IMR-90 (cell line): ENCODE measurements at regions not wholly inside any gene's neighbourhood (a gene's known extent, or its start where the extent isn't known, plus 50 kb on each side); places are given as distances from the start of the nearest gene placed in this dataset.

Source experiments
- ATAC-seq: fragments of 200-7000 bp; cut with Tn5 transposase; 2 replicates; pipeline ENCODE4 v1.9.1; 2020; ENCODE audit warnings: low read depth, mild to moderate bottlenecking, moderate library complexity
- BruUV-seq: library from RNA; stranded (reverse); fragments of 400-500 nt; replicated peaks from 2 replicates; lab custom pipeline; 2021; lab: Mats Ljungman, UMichigan
- CTCF ChIA-PET: fragments of 300-600 bp; formaldehyde crosslinking; extraction: SDS; loops from one replicate; lab custom pipeline; 2021; ENCODE audit warnings: antibody characterized with exemption; lab: Yijun Ruan, JAX
- POLR2A ChIA-PET: fragments of 300-600 bp; sonication (Branson Sonifier 250); formaldehyde crosslinking; loops from one replicate; lab custom pipeline; 2022; ENCODE audit warnings: antibody characterized with exemption; ENCODE audit not compliant: unreplicated experiment; lab: Charles Lee
- DNase-seq: peaks from one replicate; pipeline ENCODE4 v3.0.0; 2013
- H2AFZ ChIP-seq: replicated peaks from 2 replicates; pipeline ENCODE3; 2013; ENCODE audit warnings: low read length, mild to moderate bottlenecking; ENCODE audit not compliant: poor library complexity
- H2AK5ac ChIP-seq: 2 replicates; pipeline ENCODE4 v1.6.1; 2013; ENCODE audit warnings: low read depth, low read length, inconsistent platforms
- H2AK9ac ChIP-seq: replicated peaks from 2 replicates; pipeline ENCODE3; 2013; ENCODE audit warnings: mild to moderate bottlenecking, low read depth, low read length, moderate library complexity; ENCODE audit not compliant: poor library complexity
- H2BK120ac ChIP-seq: 2 replicates; pipeline ENCODE4 v1.6.1; 2013; ENCODE audit warnings: low read depth, low read length, inconsistent platforms
- H2BK15ac ChIP-seq: 3 replicates; pipeline ENCODE4 v1.6.1; 2013; ENCODE audit warnings: low read depth, low read length, inconsistent platforms
- H2BK20ac ChIP-seq: 2 replicates; pipeline ENCODE4 v1.6.1; 2013; ENCODE audit warnings: low read depth, mild to moderate bottlenecking, inconsistent platforms, low read length, moderate library complexity
- H2BK5ac ChIP-seq: 2 replicates; pipeline ENCODE4 v1.6.1; 2013; ENCODE audit warnings: mild to moderate bottlenecking, low read depth, low read length, inconsistent platforms; ENCODE audit not compliant: poor library complexity, severe bottlenecking
- H3K14ac ChIP-seq: replicated peaks from 2 replicates; pipeline ENCODE4 v1.6.1; 2013; ENCODE audit warnings: low read depth, low read length, inconsistent platforms
- H3K18ac ChIP-seq: 2 replicates; pipeline ENCODE4 v1.6.1; 2013; ENCODE audit warnings: low read depth, low read length, control low read depth
- H3K23ac ChIP-seq: 2 replicates; pipeline ENCODE4 v1.6.1; 2013; ENCODE audit warnings: low read depth, low read length, inconsistent platforms
- H3K27ac ChIP-seq: 2 replicates; pipeline ENCODE4 v1.5.1; 2013; ENCODE audit warnings: mild to moderate bottlenecking, control low read depth, low read length; ENCODE audit not compliant: insufficient read depth
- H3K27me3 ChIP-seq: 2 replicates; pipeline ENCODE4 v1.6.1; 2013; ENCODE audit warnings: low read length; ENCODE audit not compliant: control insufficient read depth, insufficient read depth
- H3K36me3 ChIP-seq: 2 replicates; pipeline ENCODE4 v1.6.1; 2013; ENCODE audit warnings: low read length, mixed read lengths; ENCODE audit not compliant: control insufficient read depth, insufficient read depth
- H3K4ac ChIP-seq: 2 replicates; pipeline ENCODE4 v1.6.1; 2013; ENCODE audit warnings: low read depth, low read length, inconsistent platforms
- H3K4me1 ChIP-seq: 2 replicates; pipeline ENCODE4 v1.6.1; 2013; ENCODE audit warnings: low read length, mixed read lengths; ENCODE audit not compliant: control insufficient read depth, insufficient read depth
- H3K4me2 ChIP-seq: 2 replicates; pipeline ENCODE4 v1.6.1; 2013; ENCODE audit warnings: low read depth, mild to moderate bottlenecking, control low read depth, low read length, moderate library complexity
- H3K4me3 ChIP-seq: 2 replicates; pipeline ENCODE4 v1.5.1; 2013; ENCODE audit warnings: low read depth, mild to moderate bottlenecking, control low read depth, low read length, moderate library complexity; ENCODE audit not compliant: insufficient read depth
- H3K56ac ChIP-seq: 2 replicates; pipeline ENCODE4 v1.6.1; 2013; ENCODE audit warnings: low read length, inconsistent platforms; ENCODE audit not compliant: insufficient read depth; ENCODE audit errors: extremely low read depth
- H3K79me1 ChIP-seq, 2 experiments: 2 replicates each; pipeline ENCODE4 v1.6.1; 2013; ENCODE audit warnings: low read length in 2 of 2, inconsistent platforms in 1 of 2, low read depth in 1 of 2
- H3K9ac ChIP-seq: 2 replicates; pipeline ENCODE4 v1.6.1; 2013; ENCODE audit warnings: low read depth, low read length, control low read depth
- H3K9me1 ChIP-seq: 2 replicates; pipeline ENCODE4 v1.6.1; 2013; ENCODE audit warnings: low read length, inconsistent platforms; ENCODE audit not compliant: insufficient read depth
- H3K9me3 ChIP-seq: 2 replicates; pipeline ENCODE4 v1.6.1; 2013; ENCODE audit warnings: low read length; ENCODE audit not compliant: control insufficient read depth, insufficient read depth
- H4K20me1 ChIP-seq: 2 replicates; pipeline ENCODE4 v1.6.1; 2013; ENCODE audit warnings: low read length, inconsistent platforms; ENCODE audit not compliant: insufficient read depth
- H4K5ac ChIP-seq: 2 replicates; pipeline ENCODE4 v1.6.1; 2013; ENCODE audit warnings: mild to moderate bottlenecking, low read depth, low read length, control low read depth
- H4K8ac ChIP-seq, 2 experiments: 2 replicates each; pipeline ENCODE4 v1.6.1; 2013; ENCODE audit warnings: low read depth in 2 of 2, low read length in 2 of 2, control low read depth in 1 of 2, inconsistent platforms in 1 of 2
- H4K91ac ChIP-seq: 2 replicates; pipeline ENCODE4 v1.6.1; 2013; ENCODE audit warnings: low read depth, low read length, inconsistent platforms; ENCODE audit not compliant: insufficient read depth
- BHLHE40 ChIP-seq: fragments of 150-350 bp; IDR thresholded peaks from 2 replicates; pipeline ENCODE4 v1.6.1; 2016; ENCODE audit warnings: mild to moderate bottlenecking, low read depth, low read length
- CEBPB ChIP-seq: IDR thresholded peaks from 2 replicates; pipeline ENCODE4 v1.6.1; 2012; ENCODE audit warnings: low read depth, low read length, improper control_type of control experiment
- CHD1 ChIP-seq: IDR thresholded peaks from 2 replicates; pipeline ENCODE4 v1.6.1; 2012; ENCODE audit warnings: low read depth, low read length, improper control_type of control experiment
- FOS ChIP-seq: fragments of 150-350 bp; IDR thresholded peaks from 2 replicates; pipeline ENCODE4 v1.6.1; 2016; ENCODE audit warnings: low read depth, low read length
- MAFK ChIP-seq: IDR thresholded peaks from 2 replicates; pipeline ENCODE4 v1.6.1; 2012; ENCODE audit warnings: low read depth, low read length, improper control_type of control experiment
- MAZ ChIP-seq: IDR thresholded peaks from 2 replicates; pipeline ENCODE4 v1.6.1; 2012; ENCODE audit warnings: low read depth, mild to moderate bottlenecking, low read length, improper control_type of control experiment, moderate library complexity, borderline replicate concordance
- MXI1 ChIP-seq: IDR thresholded peaks from 2 replicates; pipeline ENCODE4 v1.6.1; 2012; ENCODE audit warnings: low read depth, mild to moderate bottlenecking, low read length, moderate library complexity, borderline replicate concordance
- POLR2A ChIP-seq: IDR thresholded peaks from 2 replicates; pipeline ENCODE4 v1.6.1; 2012; ENCODE audit warnings: mild to moderate bottlenecking, low read depth, low read length
- RAD21 ChIP-seq: IDR thresholded peaks from 2 replicates; pipeline ENCODE4 v1.6.1; 2012; ENCODE audit warnings: low read length, improper control_type of control experiment
- RCOR1 ChIP-seq: IDR thresholded peaks from 2 replicates; pipeline ENCODE4 v1.6.1; 2012; ENCODE audit warnings: mild to moderate bottlenecking, low read length, improper control_type of control experiment; ENCODE audit not compliant: insufficient replicate concordance
- RFX5 ChIP-seq: IDR thresholded peaks from 2 replicates; pipeline ENCODE4 v1.8.0; 2012; ENCODE audit warnings: low read depth, mild to moderate bottlenecking, low read length, moderate library complexity
- SMC3 ChIP-seq: fragments of 150-350 bp; IDR thresholded peaks from 2 replicates; pipeline ENCODE4 v1.6.1; 2016; ENCODE audit warnings: low read depth, mild to moderate bottlenecking, antibody characterized with exemption, low read length, moderate library complexity
- WGBS, 2 experiments: methylation state at CpG; one replicate each; pipeline versions ENCODE4 v1.1.5 to v1.1.7; 2013; ENCODE audit warnings: missing lambda C conversion rate in 2 of 2; ENCODE audit not compliant: insufficient read length in 1 of 2; ENCODE audit errors: extremely low coverage in 2 of 2; 5-methylcytosine and 5-hydroxymethylcytosine counted together
- dilution Hi-C: fragments of 300-500 bp; cut with HindIII; formaldehyde crosslinking; loops from one replicate; pipeline ENCODE4 v1.14.3; 2018; ENCODE audit warnings: low sequenced_read_pairs; ENCODE audit not compliant: unreplicated experiment
- in situ Hi-C: fragments of 300-500 bp; cut with MboI; formaldehyde crosslinking; loops from 3 replicates; pipeline ENCODE4 v1.14.3; 2019; ENCODE audit warnings: low sequenced_read_pairs, inconsistent platforms, mixed read lengths
- intact Hi-C: fragments of 100-400 bp; cut with micrococcal nuclease; formaldehyde crosslinking; loops from 2 replicates; pipeline ENCODE4 v1.10.0; 2022
- TF ChIP-seq, protein P1 (sequence below): fragments of 150-350 bp; IDR thresholded peaks from 2 replicates; pipeline ENCODE4 v1.6.1; 2016; ENCODE audit warnings: low read depth, mild to moderate bottlenecking, low read length, moderate library complexity, borderline replicate concordance
- TF ChIP-seq, protein P2 (sequence below): conservative IDR thresholded peaks from 2 replicates; pipeline ENCODE4 v1.5.1; 2012; ENCODE audit warnings: mild to moderate bottlenecking, low read depth, low read length, improper control_type of control experiment
- TF ChIP-seq, protein P3 (sequence below): fragments of 150-350 bp; IDR thresholded peaks from 2 replicates; pipeline ENCODE4 v1.6.1; 2017; ENCODE audit warnings: mild to moderate bottlenecking, antibody characterized with exemption, low read length, low read depth

DNA sequence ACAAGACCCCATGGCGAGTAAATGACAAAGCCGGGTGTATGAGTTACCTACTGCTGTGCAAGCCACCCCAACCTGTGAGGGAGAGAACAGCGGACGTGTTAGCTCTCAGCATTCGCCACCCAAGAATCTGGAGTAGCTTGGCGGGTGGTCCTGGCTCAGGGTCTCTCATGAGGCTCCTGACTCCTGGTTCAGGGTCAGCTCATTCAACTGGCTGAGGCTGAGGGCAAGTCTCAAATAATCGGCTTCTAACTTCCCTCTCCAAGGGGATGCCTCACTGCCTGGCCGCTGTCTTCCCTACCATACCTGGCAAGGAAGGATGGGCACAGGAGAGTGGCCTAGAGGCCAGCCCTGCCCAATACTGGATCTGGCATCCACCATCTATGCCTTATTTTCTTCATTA lies 94.2 kb downstream of the HTR5A start:
- no peaks in the 10 kb centered on the region for H3K36me3 ChIP-seq
- no peak overlapping the region for H3K4me3 ChIP-seq
- DNase-seq, result no peak
- intact Hi-C loops (no loop called here), dilution Hi-C loops (no loop called here), in situ Hi-C loops (no loop called here)
- no peak overlapping the region for H2AK5ac ChIP-seq
- ChIA-PET POLR2A (no interaction called here), CTCF (no interaction called here)
- no peaks in the 10 kb centered on the region for H4K20me1 ChIP-seq
- no peak overlapping the region for H3K23ac ChIP-seq
- H3K4me1 ChIP-seq, result no peaks in the 10 kb centered on the region
- no peaks in the 10 kb centered on the region for H3K9me1 ChIP-seq
- no peak overlapping the region for H4K8ac ChIP-seq
- H2BK20ac ChIP-seq, result no peak overlapping the region
- H3K9ac ChIP-seq, result no peak overlapping the region
- H2AFZ ChIP-seq, result no peak overlapping the region
- no peaks in the 10 kb centered on the region for H3K9me3 ChIP-seq
- 60% methylated on average over 1 of the region's 8 CpGs; no CpG with 5 or more reads in 1 of the 2 experiments for WGBS, 2 experiments
- no peak overlapping the region for H2BK15ac ChIP-seq
- H3K4me2 ChIP-seq, result no peak overlapping the region
- no peak overlapping the region for H3K4ac ChIP-seq
- no peak overlapping the region for H3K27ac ChIP-seq
- BruUV-seq, result no TSS peak
- no peak overlapping the region for H4K5ac ChIP-seq
- no peak overlapping the region for H3K14ac ChIP-seq
- no peak overlapping the region for H4K91ac ChIP-seq
- TF ChIP-seq CHD1 (no peak), MXI1 (no peak), RAD21 (no peak), POLR2A (no peak), RFX5 (no peak), RCOR1 (no peak), MAFK (no peak), MAZ (no peak), BHLHE40 (no peak), CEBPB (no peak), FOS (no peak), SMC3 (no peak)
- TF ChIP-seq, protein P1, sequence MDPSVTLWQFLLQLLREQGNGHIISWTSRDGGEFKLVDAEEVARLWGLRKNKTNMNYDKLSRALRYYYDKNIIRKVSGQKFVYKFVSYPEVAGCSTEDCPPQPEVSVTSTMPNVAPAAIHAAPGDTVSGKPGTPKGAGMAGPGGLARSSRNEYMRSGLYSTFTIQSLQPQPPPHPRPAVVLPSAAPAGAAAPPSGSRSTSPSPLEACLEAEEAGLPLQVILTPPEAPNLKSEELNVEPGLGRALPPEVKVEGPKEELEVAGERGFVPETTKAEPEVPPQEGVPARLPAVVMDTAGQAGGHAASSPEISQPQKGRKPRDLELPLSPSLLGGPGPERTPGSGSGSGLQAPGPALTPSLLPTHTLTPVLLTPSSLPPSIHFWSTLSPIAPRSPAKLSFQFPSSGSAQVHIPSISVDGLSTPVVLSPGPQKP, result no peak
- TF ChIP-seq, protein P2, sequence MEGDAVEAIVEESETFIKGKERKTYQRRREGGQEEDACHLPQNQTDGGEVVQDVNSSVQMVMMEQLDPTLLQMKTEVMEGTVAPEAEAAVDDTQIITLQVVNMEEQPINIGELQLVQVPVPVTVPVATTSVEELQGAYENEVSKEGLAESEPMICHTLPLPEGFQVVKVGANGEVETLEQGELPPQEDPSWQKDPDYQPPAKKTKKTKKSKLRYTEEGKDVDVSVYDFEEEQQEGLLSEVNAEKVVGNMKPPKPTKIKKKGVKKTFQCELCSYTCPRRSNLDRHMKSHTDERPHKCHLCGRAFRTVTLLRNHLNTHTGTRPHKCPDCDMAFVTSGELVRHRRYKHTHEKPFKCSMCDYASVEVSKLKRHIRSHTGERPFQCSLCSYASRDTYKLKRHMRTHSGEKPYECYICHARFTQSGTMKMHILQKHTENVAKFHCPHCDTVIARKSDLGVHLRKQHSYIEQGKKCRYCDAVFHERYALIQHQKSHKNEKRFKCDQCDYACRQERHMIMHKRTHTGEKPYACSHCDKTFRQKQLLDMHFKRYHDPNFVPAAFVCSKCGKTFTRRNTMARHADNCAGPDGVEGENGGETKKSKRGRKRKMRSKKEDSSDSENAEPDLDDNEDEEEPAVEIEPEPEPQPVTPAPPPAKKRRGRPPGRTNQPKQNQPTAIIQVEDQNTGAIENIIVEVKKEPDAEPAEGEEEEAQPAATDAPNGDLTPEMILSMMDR, result no peak
- TF ChIP-seq, protein P3, sequence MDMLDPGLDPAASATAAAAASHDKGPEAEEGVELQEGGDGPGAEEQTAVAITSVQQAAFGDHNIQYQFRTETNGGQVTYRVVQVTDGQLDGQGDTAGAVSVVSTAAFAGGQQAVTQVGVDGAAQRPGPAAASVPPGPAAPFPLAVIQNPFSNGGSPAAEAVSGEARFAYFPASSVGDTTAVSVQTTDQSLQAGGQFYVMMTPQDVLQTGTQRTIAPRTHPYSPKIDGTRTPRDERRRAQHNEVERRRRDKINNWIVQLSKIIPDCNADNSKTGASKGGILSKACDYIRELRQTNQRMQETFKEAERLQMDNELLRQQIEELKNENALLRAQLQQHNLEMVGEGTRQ, result no peak
- no peaks in the 10 kb centered on the region for H3K79me1 ChIP-seq
- H2BK5ac ChIP-seq, result no peak overlapping the region
- no peak overlapping the region for H3K56ac ChIP-seq
- H2BK120ac ChIP-seq, result no peak overlapping the region
- H2AK9ac ChIP-seq, result no peak overlapping the region
- ATAC-seq, result no peak
- H3K18ac ChIP-seq, result no peak overlapping the region
- no peaks in the 10 kb centered on the region for H3K27me3 ChIP-seq
